ENCODE measurements at regions not wholly inside any gene's neighbourhood (a gene's known extent, or its start where the extent isn't known, plus 50 kb on each side); places are given as distances from the start of the nearest gene placed in this dataset.

DNA sequence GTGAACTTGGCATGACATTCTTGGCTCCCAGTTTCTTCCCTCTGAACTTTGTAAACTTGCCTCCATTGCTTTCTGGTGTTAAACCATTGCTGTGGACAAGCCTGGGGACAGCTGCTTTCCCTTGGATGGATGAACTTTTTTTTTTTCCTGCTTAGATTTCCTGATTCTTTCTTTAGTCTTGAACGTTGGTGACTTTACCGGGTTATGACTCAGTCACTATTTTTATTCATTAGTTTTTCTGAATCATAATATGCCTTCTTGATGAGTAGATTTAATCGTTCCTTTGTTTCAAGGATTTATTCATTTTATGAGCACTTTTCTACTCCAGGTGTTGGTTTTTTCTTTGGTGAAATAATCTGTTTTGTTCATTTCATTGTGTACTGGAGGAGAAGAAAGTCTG lies 155.0 kb upstream of the RTL1 start:
- Mint-ChIP-seq H3K9me3 (no peaks in the 10 kb centered on the region), H3K36me3 (no peaks in the 10 kb centered on the region), H3K27ac (no peak overlapping the region), H3K4me1 (no peaks in the 10 kb centered on the region), H3K4me3 (no peak overlapping the region)
- no peak for DNase-seq (ENCODE audit: low spot score in 2 of 2)
- no peak for ATAC-seq

- Mint-ChIP-seq H3K4me1 (no peaks in the 10 kb centered on the region), H3K4me3 (no peak overlapping the region), H3K36me3 (no peaks in the 10 kb centered on the region), H3K9me3 (no peaks in the 10 kb centered on the region), H3K27ac (no peak overlapping the region)
- no peak for ATAC-seq
- no peak for DNase-seq (ENCODE audit: low spot score in 2 of 2)
These were observed 156.7 kb upstream of the RTL1 start for GRCh38 chr14:101060171-101060601.

GRCh38 chr14:101061411-101062064 lies 158.0 kb upstream of the RTL1 start:
- H3K36me3 Mint-ChIP-seq, result no peaks in the 10 kb centered on the region
- H3K4me3 Mint-ChIP-seq, result no peak overlapping the region
- no peaks in the 10 kb centered on the region for H3K9me3 Mint-ChIP-seq
- no peaks in the 10 kb centered on the region for H3K4me1 Mint-ChIP-seq
- DNase-seq (ENCODE audit: low spot score in 2 of 2) (no peak), ATAC-seq (no peak)
- H3K27ac Mint-ChIP-seq, result no peak overlapping the region

GRCh38 chr14:101062065-101062450 lies 158.5 kb upstream of the RTL1 start:
- Mint-ChIP-seq H3K9me3 (no peaks in the 10 kb centered on the region), H3K27ac (no peak overlapping the region), H3K4me3 (no peak overlapping the region), H3K4me1 (no peaks in the 10 kb centered on the region), H3K36me3 (no peaks in the 10 kb centered on the region)
- DNase-seq (ENCODE audit: low spot score in 2 of 2) (no peak), ATAC-seq (no peak)

DNA sequence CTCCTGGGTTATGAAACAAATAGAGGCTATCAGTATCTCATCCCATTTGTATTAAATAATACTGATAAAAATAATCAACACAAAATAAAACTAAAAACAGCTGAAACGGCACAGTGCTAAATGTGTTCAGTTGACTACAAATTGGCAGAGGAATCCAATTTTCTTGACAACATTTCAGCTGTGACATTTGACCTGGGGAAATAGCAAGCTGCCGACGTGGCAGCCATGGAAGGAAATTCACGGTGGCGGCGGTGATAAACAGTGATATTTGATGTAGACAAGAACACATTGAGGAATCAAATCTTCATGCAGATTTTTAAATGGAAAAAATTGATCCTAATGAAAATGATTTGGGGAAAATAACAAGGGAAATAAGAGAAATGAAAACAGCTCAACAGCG lies 159.1 kb upstream of the RTL1 start:
- Mint-ChIP-seq H3K4me3 (no peak overlapping the region), H3K9me3 (no peaks in the 10 kb centered on the region), H3K4me1 (no peaks in the 10 kb centered on the region), H3K36me3 (no peaks in the 10 kb centered on the region), H3K27ac (no peak overlapping the region)
- ATAC-seq (no peak), DNase-seq (ENCODE audit: low spot score in 2 of 2) (no peak)

GRCh38 chr14:101063121-101063520 lies 159.6 kb upstream of the RTL1 start:
- Mint-ChIP-seq H3K4me1 (no peaks in the 10 kb centered on the region), H3K36me3 (no peaks in the 10 kb centered on the region), H3K9me3 (no peaks in the 10 kb centered on the region), H3K4me3 (no peak overlapping the region), H3K27ac (no peak overlapping the region)
- DNase-seq (ENCODE audit: low spot score in 2 of 2), result no peak
- ATAC-seq, result no peak

DNA sequence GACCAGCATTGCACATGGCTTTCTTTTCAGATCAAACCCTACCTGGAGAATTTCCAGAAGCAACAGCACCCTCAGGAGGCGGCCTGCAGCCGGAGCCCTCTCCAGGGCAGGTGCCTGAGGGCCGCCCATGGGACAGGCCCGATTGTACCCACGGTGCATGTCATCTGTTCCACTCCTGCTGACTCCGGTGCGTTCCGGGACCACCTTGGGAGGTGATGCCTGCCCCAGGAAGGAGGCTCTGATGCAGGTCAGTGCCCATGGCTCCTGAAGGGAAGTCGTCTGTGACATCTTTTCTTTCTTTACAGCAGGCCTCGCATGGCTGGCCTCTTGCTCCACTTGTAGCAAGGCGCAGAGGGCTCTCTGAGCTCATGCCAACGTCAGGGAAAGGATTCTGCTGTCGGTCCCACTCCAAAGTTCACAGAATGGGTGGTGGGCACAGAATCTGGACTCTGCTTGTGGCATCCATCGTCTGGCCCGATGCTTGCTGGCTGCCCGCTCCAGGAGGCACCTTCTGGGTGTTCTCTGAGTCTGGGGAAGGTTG lies 160.7 kb upstream of the RTL1 start:
- Mint-ChIP-seq H3K27ac (no peak overlapping the region), H3K4me3 (no peak overlapping the region), H3K4me1 (no peaks in the 10 kb centered on the region), H3K9me3 (no peaks in the 10 kb centered on the region), H3K36me3 (no peaks in the 10 kb centered on the region)
- ATAC-seq (peak; percentile 38), DNase-seq (ENCODE audit: low spot score in 2 of 2) (no peak)

DNA sequence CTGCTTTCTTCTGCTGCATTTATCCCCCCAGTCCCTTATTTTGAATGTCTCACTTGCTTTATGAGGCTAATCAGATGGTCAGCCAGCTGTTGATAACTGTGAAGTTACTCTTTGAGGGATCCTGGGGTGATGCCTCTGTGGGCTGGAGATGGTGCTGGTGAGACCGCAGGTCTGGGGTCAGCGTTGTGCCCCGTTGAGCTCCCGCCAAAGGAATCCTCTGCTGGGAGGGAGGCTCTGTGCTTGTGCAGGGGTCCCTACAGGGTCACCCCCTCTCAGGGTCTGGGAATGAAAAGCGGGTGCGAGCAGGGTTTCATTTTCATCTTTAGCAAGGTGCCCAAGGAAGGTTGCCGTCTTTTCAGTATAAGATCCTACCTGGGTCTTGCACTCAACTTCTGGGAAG lies 161.2 kb upstream of the RTL1 start:
- H3K4me1 Mint-ChIP-seq, result no peaks in the 10 kb centered on the region
- H3K36me3 Mint-ChIP-seq, result no peaks in the 10 kb centered on the region
- DNase-seq (ENCODE audit: low spot score in 2 of 2) (no peak), ATAC-seq (no peak)
- no peak overlapping the region for H3K27ac Mint-ChIP-seq
- H3K9me3 Mint-ChIP-seq, result no peaks in the 10 kb centered on the region
- no peak overlapping the region for H3K4me3 Mint-ChIP-seq

- no peaks in the 10 kb centered on the region for H3K36me3 Mint-ChIP-seq
- no peak overlapping the region for H3K4me3 Mint-ChIP-seq
- H3K4me1 Mint-ChIP-seq, result no peaks in the 10 kb centered on the region
- DNase-seq (ENCODE audit: low spot score in 2 of 2) (no peak), ATAC-seq (no peak)
- no peak overlapping the region for H3K27ac Mint-ChIP-seq
- no peaks in the 10 kb centered on the region for H3K9me3 Mint-ChIP-seq
These were observed 161.7 kb upstream of the RTL1 start for GRCh38 chr14:101065246-101065645.

GRCh38 chr14:101065696-101066694 lies 162.5 kb upstream of the RTL1 start:
- H3K4me3 Mint-ChIP-seq, result no peak overlapping the region
- DNase-seq (ENCODE audit: low spot score in 2 of 2), result no peak
- H3K27ac Mint-ChIP-seq, result no peak overlapping the region
- H3K4me1 Mint-ChIP-seq, result no peaks in the 10 kb centered on the region
- no peak for ATAC-seq
- no peaks in the 10 kb centered on the region for H3K36me3 Mint-ChIP-seq
- no peaks in the 10 kb centered on the region for H3K9me3 Mint-ChIP-seq

- no peak for DNase-seq (ENCODE audit: low spot score in 2 of 2)
These were observed 163.4 kb upstream of the RTL1 start for GRCh38 chr14:101066826-101067510.

GRCh38 chr14:101068313-101069227 lies 165.0 kb upstream of the RTL1 start:
- no peak overlapping the region for H3K27ac Mint-ChIP-seq
- no peak overlapping the region for H3K4me3 Mint-ChIP-seq
- H3K36me3 Mint-ChIP-seq, result no peaks in the 10 kb centered on the region
- ATAC-seq (no peak), DNase-seq (ENCODE audit: low spot score in 2 of 2) (no peak)
- no peaks in the 10 kb centered on the region for H3K9me3 Mint-ChIP-seq
- H3K4me1 Mint-ChIP-seq, result no peaks in the 10 kb centered on the region

More at GRCh38 chr14:101066826-101067510, 163.4 kb upstream of the RTL1 start:
- Mint-ChIP-seq H3K9me3 (no peaks in the 10 kb centered on the region), H3K4me1 (no peaks in the 10 kb centered on the region), H3K27ac (no peak overlapping the region), H3K4me3 (no peak overlapping the region), H3K36me3 (no peaks in the 10 kb centered on the region)
- no peak for ATAC-seq

DNA sequence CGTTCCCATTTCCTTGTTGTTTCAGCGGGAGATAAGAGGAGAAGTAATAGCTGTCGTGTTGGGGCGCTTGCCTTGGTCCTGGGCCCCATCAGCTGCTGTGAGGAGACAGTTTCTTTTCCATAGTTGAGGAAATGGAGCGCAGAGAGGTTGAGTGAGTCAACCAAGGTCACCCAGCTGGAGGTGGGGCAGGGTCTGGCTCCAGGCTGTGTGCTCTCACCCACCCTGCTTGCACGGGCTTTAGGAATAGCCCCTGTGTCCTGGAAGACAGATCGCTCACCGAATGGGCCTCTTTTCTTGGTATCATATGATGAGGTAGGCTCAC lies 165.7 kb upstream of the RTL1 start:
- H3K4me1 Mint-ChIP-seq, result no peaks in the 10 kb centered on the region
- ATAC-seq (no peak), DNase-seq (ENCODE audit: low spot score in 2 of 2) (no peak)
- no peaks in the 10 kb centered on the region for H3K9me3 Mint-ChIP-seq
- H3K27ac Mint-ChIP-seq, result no peak overlapping the region
- no peaks in the 10 kb centered on the region for H3K36me3 Mint-ChIP-seq
- no peak overlapping the region for H3K4me3 Mint-ChIP-seq

- H3K27ac Mint-ChIP-seq, result no peak overlapping the region
- ATAC-seq (no peak), DNase-seq (ENCODE audit: low spot score in 2 of 2) (no peak)
- no peak overlapping the region for H3K4me3 Mint-ChIP-seq
- no peaks in the 10 kb centered on the region for H3K4me1 Mint-ChIP-seq
- no peaks in the 10 kb centered on the region for H3K9me3 Mint-ChIP-seq
- no peaks in the 10 kb centered on the region for H3K36me3 Mint-ChIP-seq
These were observed 166.3 kb upstream of the RTL1 start for GRCh38 chr14:101069666-101070362.

Data from stimulated activated effector memory CD8-positive, alpha-beta T cell treated with anti-CD3 and anti-CD28 coated beads, Interleukin-12 subunit alpha, Interleukin-12 subunit beta, amount 100 ng/mL, for 72 hours (primary cell).